ENCODE measurements at regions not wholly inside any gene's neighbourhood (a gene's known extent, or its start where the extent isn't known, plus 50 kb on each side); places are given as distances from the start of the nearest gene placed in this dataset.

GRCh38 chr6:74334722-74335121 lies 638.7 kb downstream of the CD109 start:
- no peak for TF ChIP-seq TAF1 (IDR thresholded peaks at IDR 0.05; ENCODE audit: low read depth)
- TF ChIP-seq NFIC (IDR thresholded peaks at IDR 0.05), result no peak
- TF ChIP-seq RAD21 (IDR thresholded peaks at IDR 0.05; ENCODE audit: low read depth), result no peak

All from Ishikawa (cell line).